ENCODE measurements at regions not wholly inside any gene's neighbourhood (a gene's known extent, or its start where the extent isn't known, plus 50 kb on each side); places are given as distances from the start of the nearest gene placed in this dataset.

DNA sequence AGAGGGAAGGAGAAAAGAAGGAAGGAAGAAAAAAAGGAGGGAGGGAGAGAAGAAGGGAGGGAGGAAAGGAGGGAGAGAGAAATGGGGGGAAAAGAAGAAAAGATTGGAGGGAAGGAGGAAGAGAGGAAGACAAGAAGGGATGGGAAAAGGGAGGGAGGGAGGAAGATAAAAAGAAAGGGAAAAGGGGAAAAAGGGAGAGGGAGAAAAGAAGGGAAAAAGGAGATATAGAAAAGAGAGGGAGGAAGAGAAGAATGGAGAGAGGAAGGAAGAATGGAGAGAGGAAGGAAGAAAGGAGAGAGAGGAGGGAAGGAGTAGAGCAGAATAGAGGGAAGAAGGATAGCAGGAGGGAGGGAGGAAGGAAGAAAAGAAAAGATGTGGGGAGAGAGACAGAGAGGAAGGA is 334.6 kb downstream of the TSHZ3 start:
- TF ChIP-seq, protein P1, sequence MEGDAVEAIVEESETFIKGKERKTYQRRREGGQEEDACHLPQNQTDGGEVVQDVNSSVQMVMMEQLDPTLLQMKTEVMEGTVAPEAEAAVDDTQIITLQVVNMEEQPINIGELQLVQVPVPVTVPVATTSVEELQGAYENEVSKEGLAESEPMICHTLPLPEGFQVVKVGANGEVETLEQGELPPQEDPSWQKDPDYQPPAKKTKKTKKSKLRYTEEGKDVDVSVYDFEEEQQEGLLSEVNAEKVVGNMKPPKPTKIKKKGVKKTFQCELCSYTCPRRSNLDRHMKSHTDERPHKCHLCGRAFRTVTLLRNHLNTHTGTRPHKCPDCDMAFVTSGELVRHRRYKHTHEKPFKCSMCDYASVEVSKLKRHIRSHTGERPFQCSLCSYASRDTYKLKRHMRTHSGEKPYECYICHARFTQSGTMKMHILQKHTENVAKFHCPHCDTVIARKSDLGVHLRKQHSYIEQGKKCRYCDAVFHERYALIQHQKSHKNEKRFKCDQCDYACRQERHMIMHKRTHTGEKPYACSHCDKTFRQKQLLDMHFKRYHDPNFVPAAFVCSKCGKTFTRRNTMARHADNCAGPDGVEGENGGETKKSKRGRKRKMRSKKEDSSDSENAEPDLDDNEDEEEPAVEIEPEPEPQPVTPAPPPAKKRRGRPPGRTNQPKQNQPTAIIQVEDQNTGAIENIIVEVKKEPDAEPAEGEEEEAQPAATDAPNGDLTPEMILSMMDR (IDR thresholded peaks at IDR 0.05), result no peak
- TF ChIP-seq POLR2A (IDR thresholded peaks at IDR 0.05), result no peak

DNA sequence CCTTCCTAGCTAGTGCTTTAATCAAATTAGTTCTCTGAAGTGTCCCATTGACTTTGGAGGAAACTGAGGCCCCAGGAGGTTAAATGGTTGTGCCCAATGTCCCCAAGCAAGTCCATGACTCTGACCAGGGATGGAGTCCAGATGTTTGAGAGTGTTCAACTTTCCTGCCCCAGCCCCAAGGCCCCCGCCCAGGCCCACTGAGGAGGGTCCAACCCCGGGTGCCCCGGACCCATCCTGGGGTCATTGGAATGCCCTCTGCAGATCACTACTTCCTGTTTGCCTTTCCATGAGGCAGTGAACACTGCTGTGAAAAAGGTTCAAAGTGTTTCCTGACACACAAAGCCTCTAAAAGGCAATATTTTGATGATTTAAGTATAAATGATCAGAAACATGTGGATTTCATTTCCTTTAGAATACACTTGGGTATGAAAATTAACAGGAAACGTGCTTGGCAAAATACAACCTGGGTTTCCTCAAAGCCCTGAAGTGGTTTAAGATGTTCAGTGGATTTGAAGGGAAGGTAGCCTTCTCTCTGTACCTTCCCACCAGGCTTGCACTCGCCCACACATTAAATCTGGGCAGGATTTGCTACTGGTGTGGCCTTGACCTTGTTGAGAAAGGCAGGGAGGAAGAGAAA is 335.7 kb downstream of the TSHZ3 start:
- intact Hi-C loops (cut with DNase I), result no loop called here
- Histone ChIP-seq H3K4me3 (no peak overlapping the region), H3K36me3 (no peaks in the 10 kb centered on the region), H3K27me3 (no peaks in the 10 kb centered on the region), H3K27ac (no peak overlapping the region), H3K9me3 (no peaks in the 10 kb centered on the region), H3K4me1 (no peaks in the 10 kb centered on the region)
- no peak for DNase-seq
- 26 to 52% methylated on average over 2 to 5 of the region's 5 CpGs for WGBS, 2 donors
- TF ChIP-seq, protein P1 (IDR thresholded peaks at IDR 0.05), result no peak
- TF ChIP-seq POLR2A (IDR thresholded peaks at IDR 0.05), result no peak

More for the DNA sequence above, 334.6 kb downstream of the TSHZ3 start:
- Histone ChIP-seq H3K9me3 (no peaks in the 10 kb centered on the region), H3K27ac (no peak overlapping the region), H3K27me3 (no peaks in the 10 kb centered on the region), H3K4me1 (no peaks in the 10 kb centered on the region), H3K36me3 (no peaks in the 10 kb centered on the region), H3K4me3 (no peak overlapping the region)
- no peak for DNase-seq
- intact Hi-C loops (cut with DNase I), result no loop called here

DNA sequence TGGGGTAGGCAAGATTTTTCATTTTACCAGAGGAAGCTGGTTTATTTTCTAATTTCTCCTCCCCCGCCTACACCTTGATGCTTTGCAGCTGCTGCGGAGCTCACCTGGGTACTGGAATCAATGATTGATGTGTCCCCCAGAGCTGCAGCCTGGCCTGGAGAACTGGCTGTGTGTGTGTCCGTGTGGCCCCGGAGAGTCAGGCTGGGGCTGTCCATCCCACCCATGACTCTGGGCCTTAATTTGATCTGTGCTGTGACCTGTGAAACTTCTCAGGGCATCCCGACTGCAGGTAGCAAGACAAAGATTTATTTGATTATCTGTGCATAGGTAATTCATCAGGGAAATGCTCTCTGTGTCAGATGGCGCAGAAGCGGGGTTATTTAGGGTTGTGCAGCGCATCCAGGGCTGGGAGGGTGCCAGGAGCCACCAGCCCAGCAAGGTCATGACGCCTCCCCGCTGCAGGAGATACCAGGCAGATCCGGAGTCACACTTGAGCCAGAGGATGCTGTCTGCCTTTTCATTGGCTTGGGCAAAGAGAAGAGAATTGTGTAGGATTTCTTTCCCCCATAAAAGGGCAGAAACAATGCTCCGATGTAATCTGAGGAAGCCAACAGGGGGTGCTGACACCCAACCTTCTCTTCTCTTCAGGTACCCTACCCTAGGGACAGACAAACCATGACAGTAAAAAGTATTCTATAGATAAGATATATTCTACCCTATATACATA is 346.6 kb downstream of the TSHZ3 start:
- no peak for TF ChIP-seq POLR2A (IDR thresholded peaks at IDR 0.05)
- TF ChIP-seq, protein P1 (IDR thresholded peaks at IDR 0.05), result no peak
- Histone ChIP-seq H3K27me3 (peaks cover 0 to 6% (median 0%) of the 10 kb centered on the region in 4 donors), H3K9me3 (no peaks in the 10 kb centered on the region), H3K4me1 (no peaks in the 10 kb centered on the region), H3K27ac (no peak overlapping the region), H3K4me3 (no peak overlapping the region), H3K36me3 (no peaks in the 10 kb centered on the region)
- intact Hi-C loops (cut with DNase I), result no loop called here
- no peak for DNase-seq
- WGBS, 2 donors, result 56 to 62% methylated on average over 9 to 12 of the region's 12 CpGs

DNA sequence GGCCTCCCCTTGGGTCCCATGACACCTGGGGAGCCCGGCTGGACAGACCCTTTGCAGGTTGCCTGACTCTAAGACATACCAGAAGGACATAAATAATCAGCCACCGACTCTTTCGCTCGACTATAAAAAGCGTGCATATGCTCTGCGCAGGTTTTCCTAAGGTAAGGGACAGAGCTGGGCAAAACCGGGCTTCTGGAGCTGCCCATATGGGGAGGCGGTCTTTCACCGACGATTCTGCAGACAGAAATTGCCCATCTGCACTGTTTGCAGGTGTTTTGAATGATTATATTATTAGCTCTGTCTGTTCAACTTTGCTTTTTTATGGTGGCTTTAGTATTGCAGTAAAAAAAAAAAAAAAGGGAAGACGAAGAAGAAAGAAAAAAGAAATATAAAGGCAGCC is 347.2 kb downstream of the TSHZ3 start:
- intact Hi-C loops (cut with DNase I), result no loop called here
- Histone ChIP-seq H3K4me1 (no peaks in the 10 kb centered on the region), H3K9me3 (no peaks in the 10 kb centered on the region), H3K4me3 (no peak overlapping the region), H3K27ac (no peak overlapping the region), H3K36me3 (no peaks in the 10 kb centered on the region), H3K27me3 (peaks cover 0 to 6% (median 0%) of the 10 kb centered on the region in 4 donors)
- DNase-seq, result no peak
- no peak for TF ChIP-seq POLR2A (IDR thresholded peaks at IDR 0.05)
- TF ChIP-seq, protein P1 (IDR thresholded peaks at IDR 0.05), result no peak
- WGBS, 2 donors, result 70 to 77% methylated on average over 9 to 10 of the region's 11 CpGs

DNA sequence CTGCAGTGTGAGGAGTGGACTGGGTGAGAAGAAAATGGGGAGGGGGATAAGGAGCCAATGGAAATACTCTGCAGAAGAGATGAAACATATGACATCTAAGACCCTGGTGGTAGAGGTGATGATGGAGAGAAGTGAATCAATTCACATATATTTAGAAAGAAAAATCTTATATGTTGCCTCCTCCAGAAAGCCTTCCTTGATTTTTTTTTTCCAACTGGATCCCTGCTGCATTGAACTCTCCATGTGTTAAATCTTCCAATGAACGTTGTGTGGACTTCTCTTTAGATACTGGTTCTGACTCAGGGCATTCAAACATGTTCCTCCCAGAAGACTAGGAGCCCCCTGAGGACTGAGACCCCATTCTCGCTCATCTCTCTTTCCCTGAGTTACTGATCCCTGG is 348.3 kb downstream of the TSHZ3 start:
- H3K27ac ChIP-seq, result no peak overlapping the region
- H3K27me3 ChIP-seq, result peaks cover 0 to 6% (median 0%) of the 10 kb centered on the region in 4 donors
- DNase-seq, result no peak
- TF ChIP-seq, protein P1 (IDR thresholded peaks at IDR 0.05), result no peak
- TF ChIP-seq POLR2A (IDR thresholded peaks at IDR 0.05), result no peak
- no peak overlapping the region for H3K4me3 ChIP-seq
- H3K9me3 ChIP-seq, result no peaks in the 10 kb centered on the region
- intact Hi-C loops (cut with DNase I), result no loop called here
- H3K36me3 ChIP-seq, result no peaks in the 10 kb centered on the region
- 55 to 64% methylated on average over 2 of the region's 2 CpGs for WGBS, 2 donors
- no peaks in the 10 kb centered on the region for H3K4me1 ChIP-seq
